Keratinocyte (primary cell): ENCODE measurements at regions not wholly inside any gene's neighbourhood (a gene's known extent, or its start where the extent isn't known, plus 50 kb on each side); places are given as distances from the start of the nearest gene placed in this dataset.

Experiments used
- DNase-seq: peaks from one replicate; pipeline ENCODE4 v3.0.0-alpha.2; 2011; ENCODE audit warnings: low read depth, missing footprints, low spot score
- FAIRE-seq: peaks from 2 replicates; lab custom pipeline; 2011; peaks lifted over from hg19 to GRCh38; lab: Jason Lieb, UNC
- H2AFZ ChIP-seq: 2 replicates; pipeline ENCODE4 v1.6.0; 2012; ENCODE audit warnings: low read length, control low read depth, inconsistent platforms; ENCODE audit not compliant: control insufficient read depth
- H3K27ac ChIP-seq: 2 replicates; pipeline ENCODE4 v1.5.1; 2011; ENCODE audit warnings: low read length; ENCODE audit not compliant: control insufficient read depth, insufficient read depth
- H3K27me3 ChIP-seq: 3 replicates; pipeline ENCODE4 v1.6.0; 2011; ENCODE audit warnings: low read length; ENCODE audit not compliant: control insufficient read depth, insufficient read depth; ENCODE audit errors: extremely low read depth
- H3K36me3 ChIP-seq, 2 experiments: 2 replicates in 1 of 2; 3 replicates in 1 of 2; pipeline ENCODE4 v1.5.1; 2011; ENCODE audit warnings: low read length in 2 of 2, mild to moderate bottlenecking in 1 of 2; ENCODE audit not compliant: control insufficient read depth in 2 of 2, insufficient read depth in 2 of 2; ENCODE audit errors: extremely low read depth in 1 of 2
- H3K4me1 ChIP-seq: 3 replicates; pipeline ENCODE4 v1.5.1; 2011; ENCODE audit warnings: low read length; ENCODE audit not compliant: control insufficient read depth, insufficient read depth; ENCODE audit errors: extremely low read depth
- H3K4me2 ChIP-seq: 3 replicates; pipeline ENCODE4 v1.6.0; 2011; ENCODE audit warnings: low read depth, low read length; ENCODE audit not compliant: control insufficient read depth, insufficient read depth; ENCODE audit errors: extremely low read depth
- H3K4me3 ChIP-seq, 3 experiments: fragments of 200-600 bp in 1 of 3; sonication (generic) in 1 of 3; 2 replicates in 2 of 3; 3 replicates in 1 of 3; pipeline ENCODE4 v1.5.1; 2011 to 2016; ENCODE audit warnings: low read length in 3 of 3, mild to moderate bottlenecking in 3 of 3, control low read depth in 2 of 3, inconsistent platforms in 1 of 3, low read depth in 1 of 3, mixed read lengths in 1 of 3, mixed run types in 1 of 3, moderate library complexity in 1 of 3; ENCODE audit not compliant: control insufficient read depth in 2 of 3, insufficient read depth in 2 of 3; ENCODE audit errors: extremely low read depth in 1 of 3
- H3K79me2 ChIP-seq: 2 replicates; pipeline ENCODE4 v1.6.0; 2012; ENCODE audit warnings: low read length; ENCODE audit not compliant: control insufficient read depth, insufficient read depth
- H3K9ac ChIP-seq: 3 replicates; pipeline ENCODE4 v1.6.0; 2011; ENCODE audit warnings: low read length; ENCODE audit not compliant: control insufficient read depth, insufficient read depth; ENCODE audit errors: extremely low read depth
- H3K9me1 ChIP-seq: 3 replicates; pipeline ENCODE4 v1.6.0; 2011; ENCODE audit warnings: low read length; ENCODE audit not compliant: control insufficient read depth, insufficient read depth; ENCODE audit errors: extremely low read depth
- H3K9me3 ChIP-seq: 2 replicates; pipeline ENCODE4 v1.5.1; 2012; ENCODE audit warnings: low read depth, low read length; ENCODE audit not compliant: control insufficient read depth
- H4K20me1 ChIP-seq: 3 replicates; pipeline ENCODE4 v1.6.0; 2011; ENCODE audit warnings: low read length; ENCODE audit not compliant: control insufficient read depth, insufficient read depth; ENCODE audit errors: extremely low read depth
- EZH2 ChIP-seq: IDR thresholded peaks from one replicate; pipeline ENCODE4 v1.6.1; 2012; ENCODE audit warnings: inconsistent platforms, mild to moderate bottlenecking, low read length, moderate library complexity
- dilution Hi-C: fragments of 300-500 bp; cut with MboI; formaldehyde crosslinking; loops from one replicate; pipeline ENCODE4 v1.7.0; 2020; ENCODE audit warnings: low sequenced_read_pairs; ENCODE audit not compliant: extremely low pct_ligation_motif_present
- TF ChIP-seq, protein P1 (sequence below), 3 experiments: IDR thresholded peaks in 1 of 3; conservative IDR thresholded peaks in 1 of 3; optimal IDR thresholded peaks in 1 of 3; 2 replicates in 2 of 3; 3 replicates in 1 of 3; pipeline versions ENCODE3 to v1.5.1; 2011; ENCODE audit warnings: low read length in 3 of 3, mild to moderate bottlenecking in 3 of 3, moderate library complexity in 2 of 3, control low read depth in 1 of 3, inconsistent platforms in 1 of 3; ENCODE audit not compliant: insufficient read depth in 2 of 3; ENCODE audit errors: extremely low read depth in 1 of 3

DNA sequence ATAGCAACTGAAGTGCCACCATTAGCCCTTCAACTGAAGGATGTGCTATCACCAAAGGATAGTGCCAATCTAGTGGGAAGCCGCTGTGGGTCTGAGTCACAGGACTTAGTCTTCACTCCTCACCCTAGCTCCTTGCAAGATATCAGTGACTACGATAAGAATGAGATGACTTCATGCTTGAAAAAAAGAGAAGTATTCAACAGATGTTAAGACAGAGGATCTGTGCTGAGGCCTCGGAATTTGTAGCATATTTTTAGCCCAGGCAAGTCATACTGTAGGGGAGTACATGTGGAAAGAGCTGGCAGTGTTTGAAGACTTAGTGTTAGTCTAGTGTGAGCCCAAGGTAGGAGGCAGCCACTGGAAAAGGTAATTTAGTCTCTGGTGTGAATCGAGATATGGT, 270.7 kb upstream of the LRTM1 start:
- H3K9me3 ChIP-seq, result no peaks in the 10 kb centered on the region
- H3K27me3 ChIP-seq, result no peaks in the 10 kb centered on the region
- H3K4me1 ChIP-seq, result no peaks in the 10 kb centered on the region
- dilution Hi-C loops, result no loop called here
- TF ChIP-seq, protein P1, sequence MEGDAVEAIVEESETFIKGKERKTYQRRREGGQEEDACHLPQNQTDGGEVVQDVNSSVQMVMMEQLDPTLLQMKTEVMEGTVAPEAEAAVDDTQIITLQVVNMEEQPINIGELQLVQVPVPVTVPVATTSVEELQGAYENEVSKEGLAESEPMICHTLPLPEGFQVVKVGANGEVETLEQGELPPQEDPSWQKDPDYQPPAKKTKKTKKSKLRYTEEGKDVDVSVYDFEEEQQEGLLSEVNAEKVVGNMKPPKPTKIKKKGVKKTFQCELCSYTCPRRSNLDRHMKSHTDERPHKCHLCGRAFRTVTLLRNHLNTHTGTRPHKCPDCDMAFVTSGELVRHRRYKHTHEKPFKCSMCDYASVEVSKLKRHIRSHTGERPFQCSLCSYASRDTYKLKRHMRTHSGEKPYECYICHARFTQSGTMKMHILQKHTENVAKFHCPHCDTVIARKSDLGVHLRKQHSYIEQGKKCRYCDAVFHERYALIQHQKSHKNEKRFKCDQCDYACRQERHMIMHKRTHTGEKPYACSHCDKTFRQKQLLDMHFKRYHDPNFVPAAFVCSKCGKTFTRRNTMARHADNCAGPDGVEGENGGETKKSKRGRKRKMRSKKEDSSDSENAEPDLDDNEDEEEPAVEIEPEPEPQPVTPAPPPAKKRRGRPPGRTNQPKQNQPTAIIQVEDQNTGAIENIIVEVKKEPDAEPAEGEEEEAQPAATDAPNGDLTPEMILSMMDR (optimal IDR thresholded peaks at IDR 0.05 in 1 of 3, IDR thresholded peaks at IDR 0.05 in 1 of 3, conservative IDR thresholded peaks at IDR 0.05 in 1 of 3; ENCODE audit: extremely low read depth in 1 of 3, insufficient read depth in 2 of 3, low read length in 3 of 3), result no peak
- no peak for TF ChIP-seq EZH2
- no peak for FAIRE-seq
- H3K9ac ChIP-seq, result no peak overlapping the region
- no peak overlapping the region for H3K4me3 ChIP-seq
- no peak overlapping the region for H3K4me2 ChIP-seq
- no peaks in the 10 kb centered on the region for H3K79me2 ChIP-seq
- no peak overlapping the region for H3K27ac ChIP-seq
- no peak overlapping the region for H2AFZ ChIP-seq
- no peaks in the 10 kb centered on the region for H3K36me3 ChIP-seq
- no peak for DNase-seq
- H3K9me1 ChIP-seq, result no peaks in the 10 kb centered on the region
- no peaks in the 10 kb centered on the region for H4K20me1 ChIP-seq

DNA sequence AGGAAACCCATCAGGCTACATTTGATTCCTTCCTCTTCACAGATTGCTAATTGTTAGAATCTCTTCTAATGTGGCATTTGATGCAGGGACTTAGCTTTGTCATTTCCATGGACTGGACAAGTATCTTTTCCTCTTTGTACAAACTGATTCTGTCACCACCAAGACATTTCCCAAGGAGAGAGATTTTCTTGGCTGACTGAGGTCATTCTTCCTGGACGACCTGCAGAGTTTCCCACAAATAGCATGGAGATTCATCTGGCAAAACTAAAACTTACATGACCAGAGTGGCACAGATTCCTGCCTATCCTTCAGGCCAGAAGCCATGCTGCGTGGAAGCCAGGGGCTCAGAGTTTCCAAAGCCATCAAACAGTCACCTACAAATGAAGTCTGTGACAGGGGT, 269.2 kb upstream of the LRTM1 start:
- dilution Hi-C loops, result no loop called here
- H3K27me3 ChIP-seq, result no peaks in the 10 kb centered on the region
- no peaks in the 10 kb centered on the region for H3K79me2 ChIP-seq
- H3K4me1 ChIP-seq, result peaks cover 3% of the 10 kb centered on the region
- no peaks in the 10 kb centered on the region for H4K20me1 ChIP-seq
- H3K27ac ChIP-seq, result no peak overlapping the region
- H3K36me3 ChIP-seq, result no peaks in the 10 kb centered on the region
- H3K9me1 ChIP-seq, result no peaks in the 10 kb centered on the region
- no peak for FAIRE-seq
- no peak overlapping the region for H3K4me2 ChIP-seq
- H3K9ac ChIP-seq, result no peak overlapping the region
- DNase-seq, result no peak
- H3K4me3 ChIP-seq, result no peak overlapping the region
- TF ChIP-seq, protein P1 (optimal IDR thresholded peaks at IDR 0.05 in 1 of 3, IDR thresholded peaks at IDR 0.05 in 1 of 3, conservative IDR thresholded peaks at IDR 0.05 in 1 of 3; ENCODE audit: extremely low read depth in 1 of 3, insufficient read depth in 2 of 3, low read length in 3 of 3), result no peak
- TF ChIP-seq EZH2, result no peak
- H2AFZ ChIP-seq, result no peak overlapping the region
- H3K9me3 ChIP-seq, result no peaks in the 10 kb centered on the region
